NCI-H1694 treated with DMSO at 0.1 percent for 48 hours (cell line): ENCODE measurements at regions not wholly inside any gene's neighbourhood (a gene's known extent, or its start where the extent isn't known, plus 50 kb on each side); places are given as distances from the start of the nearest gene placed in this dataset.

Source experiments
- DNase-seq: peaks from one replicate; lab custom pipeline; 2025; lab: John Stamatoyannopoulos, UW

GRCh38 chr13:106351251-106351650, 184.2 kb downstream of the EFNB2 start:
- DNase-seq, result no peak

- DNase-seq, result no peak
These were observed 185.3 kb downstream of the EFNB2 start for GRCh38 chr13:106350208-106350607.

DNA sequence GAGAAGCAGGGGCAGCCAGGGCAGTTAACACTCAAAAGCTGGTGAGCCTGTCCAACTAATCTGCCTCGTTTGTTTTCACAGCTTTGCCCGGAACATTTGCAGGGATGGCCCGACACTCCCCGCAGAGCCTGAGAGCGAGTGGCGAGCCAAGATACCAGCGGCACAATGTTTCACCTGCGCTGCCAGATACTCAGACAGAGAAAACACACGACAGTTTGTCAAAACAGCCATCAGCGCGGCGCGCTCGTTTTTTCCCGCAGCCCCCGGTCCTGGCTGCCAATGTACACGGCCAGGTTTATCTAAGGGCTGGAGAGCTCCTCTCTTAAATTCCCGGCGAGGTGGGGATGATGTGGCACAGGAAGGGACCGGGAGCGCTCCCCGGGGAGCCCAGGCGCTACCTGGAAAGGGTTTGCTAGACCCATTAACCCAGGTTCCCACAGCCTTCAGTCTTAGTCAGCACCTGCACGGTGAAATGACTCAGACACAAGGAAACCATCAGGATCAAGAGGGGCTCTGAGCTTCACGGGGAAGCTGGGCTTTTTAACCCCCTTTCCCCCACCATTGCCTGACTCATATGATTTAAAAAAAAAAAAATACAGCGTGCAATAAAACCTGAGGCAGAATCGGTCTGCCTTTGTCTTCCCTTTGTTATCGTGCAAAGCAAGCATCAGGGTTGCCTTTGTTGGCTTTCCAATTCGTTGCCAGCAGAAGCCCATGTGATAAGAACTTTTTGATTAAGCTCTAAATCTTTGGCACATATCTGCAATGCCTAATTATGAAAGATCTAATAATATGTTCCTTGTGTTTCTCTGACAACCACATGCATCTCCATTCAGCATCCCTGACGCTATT, 186.2 kb downstream of the EFNB2 start:
- peak; percentile 34 for DNase-seq

GRCh38 chr13:106348075-106348840, 187.2 kb downstream of the EFNB2 start:
- DNase-seq, result no peak

- DNase-seq, result no peak
These were observed 191.1 kb downstream of the EFNB2 start for GRCh38 chr13:106344342-106344741.

DNA sequence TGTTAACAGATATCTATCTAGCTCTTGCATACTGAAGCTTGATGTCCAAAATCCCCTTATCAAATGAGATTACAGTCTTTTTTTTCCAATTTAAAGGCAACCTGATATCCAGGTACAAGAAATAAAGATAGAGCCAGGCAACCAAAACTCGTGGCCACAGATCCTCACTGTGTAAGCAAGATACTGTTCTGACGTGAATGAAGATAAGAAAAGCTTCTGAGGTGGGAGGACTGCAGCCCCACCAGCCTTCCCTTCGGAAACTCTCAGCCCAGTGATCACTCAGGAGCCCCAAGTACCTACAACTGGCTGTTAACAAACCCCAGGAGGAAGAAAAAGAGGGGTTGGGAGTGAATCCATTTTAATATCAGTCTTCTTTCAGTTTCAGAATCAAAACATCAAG, 191.6 kb downstream of the EFNB2 start:
- DNase-seq, result no peak

- DNase-seq, result no peak
These were observed 195.2 kb downstream of the EFNB2 start for GRCh38 chr13:106340249-106340648.

- DNase-seq, result no peak
These were observed 198.2 kb downstream of the EFNB2 start for GRCh38 chr13:106337096-106337850.

DNA sequence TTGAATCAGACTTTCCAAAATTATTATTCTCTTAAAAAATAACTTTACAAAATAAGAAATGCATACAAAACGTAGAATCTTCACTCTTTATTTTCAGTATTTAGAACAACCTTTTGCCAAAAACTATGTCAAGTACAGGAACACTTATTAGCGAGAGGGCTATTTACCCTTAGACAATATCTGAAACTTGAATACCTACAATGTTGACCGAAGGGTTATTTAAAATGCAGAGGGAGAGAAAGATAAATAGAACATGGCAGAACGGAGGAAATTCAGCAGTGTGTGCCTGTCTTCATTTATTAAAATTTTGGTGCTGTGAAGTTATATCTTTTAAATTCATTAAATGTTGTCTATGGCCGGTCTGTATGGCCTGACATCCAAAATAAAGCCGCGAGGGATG, 198.8 kb downstream of the EFNB2 start:
- DNase-seq, result no peak

DNA sequence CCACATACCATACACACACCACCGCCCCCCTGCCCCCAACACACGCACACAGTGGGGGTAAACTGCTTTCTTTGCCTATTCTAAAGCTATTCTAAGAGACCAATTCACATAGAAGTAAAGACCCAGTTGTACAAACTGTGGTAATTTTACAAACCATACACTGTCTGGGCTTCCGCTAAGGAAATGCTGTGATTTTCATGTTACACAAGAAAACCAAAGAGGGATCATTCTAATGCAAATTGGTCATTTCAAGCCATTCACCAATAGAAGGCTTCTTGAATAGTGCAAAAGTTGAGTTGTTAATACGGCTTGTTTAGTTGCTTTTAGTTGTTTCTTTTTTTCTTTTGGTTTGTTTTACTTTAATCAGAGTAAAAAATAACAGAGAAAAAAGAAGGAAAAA, 202.8 kb downstream of the EFNB2 start:
- DNase-seq, result no peak

- no peak for DNase-seq
These were observed 204.3 kb downstream of the EFNB2 start for GRCh38 chr13:106331116-106331515.

GRCh38 chr13:106329941-106330340, 205.5 kb downstream of the EFNB2 start:
- no peak for DNase-seq

DNA sequence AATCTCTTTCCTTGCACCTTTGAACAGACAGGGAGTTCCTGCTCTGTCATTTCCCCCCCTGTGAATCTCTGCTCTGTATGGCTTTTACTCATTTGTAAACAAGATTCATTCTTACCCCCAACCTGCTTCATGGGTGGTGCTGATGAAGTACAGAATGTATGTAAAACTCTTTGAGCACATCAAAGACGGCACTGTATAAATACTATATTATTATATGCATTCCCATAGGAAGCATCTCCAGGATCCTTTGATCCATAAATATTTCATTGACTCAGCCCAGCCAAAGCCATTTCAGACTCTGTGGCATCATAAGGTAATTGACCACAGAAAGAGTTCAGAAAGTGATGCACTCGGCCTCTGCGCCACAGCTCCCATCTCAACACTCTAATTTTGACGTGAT, 208.7 kb downstream of the EFNB2 start:
- no peak for DNase-seq

DNA sequence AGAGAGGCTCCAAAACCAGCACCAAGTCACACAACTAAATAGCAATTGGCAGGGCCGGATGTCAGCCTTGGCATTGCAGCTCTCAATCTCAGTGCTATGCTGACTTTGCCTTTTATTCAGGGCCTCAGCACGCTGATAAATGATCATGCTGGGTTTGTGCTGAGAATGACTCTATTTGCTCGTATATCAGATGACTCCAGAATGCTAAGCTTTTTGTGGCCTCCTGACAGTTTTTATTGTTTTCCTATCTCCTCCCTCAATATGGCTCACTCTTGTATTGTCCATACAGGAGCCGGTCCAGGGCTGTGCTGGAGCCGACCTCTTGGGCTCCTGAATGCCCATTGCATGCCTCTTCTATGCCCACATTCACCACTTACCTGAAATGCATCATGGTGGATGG, 211.0 kb downstream of the EFNB2 start:
- no peak for DNase-seq

DNA sequence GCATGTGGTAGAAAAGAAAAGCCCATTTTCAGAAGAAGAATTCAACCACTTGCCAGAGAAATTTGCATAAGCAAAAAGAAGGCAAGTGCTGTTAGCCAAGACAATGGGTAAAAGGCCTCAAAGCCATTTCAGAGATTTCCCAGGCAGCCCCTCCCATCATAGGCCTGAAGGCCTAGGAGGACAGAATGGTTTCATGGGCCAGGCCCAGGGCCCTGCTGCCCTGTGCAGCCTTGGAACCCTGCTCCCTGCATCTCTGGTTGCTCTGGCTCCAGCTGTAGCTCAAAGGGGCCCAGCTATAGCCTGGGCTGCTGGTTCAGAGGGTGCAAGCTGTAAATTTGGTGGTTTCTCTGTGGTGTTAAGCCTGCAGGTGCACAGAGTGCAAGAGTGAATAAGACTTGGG, 212.8 kb downstream of the EFNB2 start:
- DNase-seq, result no peak

DNA sequence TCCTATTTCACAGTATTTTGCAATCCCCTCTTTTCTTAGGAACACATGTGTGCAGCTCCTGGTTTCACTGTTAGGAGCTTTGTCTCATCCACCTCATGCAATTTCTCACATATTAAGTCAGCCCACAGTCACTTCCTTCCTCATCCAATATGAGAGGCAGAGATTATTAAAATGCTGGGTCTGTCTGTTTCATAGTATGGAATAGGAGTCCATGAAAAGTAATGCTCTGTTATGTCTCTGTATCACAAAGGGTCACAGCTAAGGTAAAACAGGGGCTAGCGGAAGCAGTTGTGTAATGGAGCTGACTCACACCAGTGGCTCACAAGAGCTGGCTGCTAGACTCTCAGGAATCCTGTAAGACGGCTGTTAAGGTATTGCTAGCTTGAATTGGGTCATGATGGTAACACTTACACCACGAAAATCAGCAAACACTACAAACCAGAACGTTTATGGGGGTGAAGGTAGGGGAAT, 216.5 kb downstream of the EFNB2 start:
- no peak for DNase-seq

DNA sequence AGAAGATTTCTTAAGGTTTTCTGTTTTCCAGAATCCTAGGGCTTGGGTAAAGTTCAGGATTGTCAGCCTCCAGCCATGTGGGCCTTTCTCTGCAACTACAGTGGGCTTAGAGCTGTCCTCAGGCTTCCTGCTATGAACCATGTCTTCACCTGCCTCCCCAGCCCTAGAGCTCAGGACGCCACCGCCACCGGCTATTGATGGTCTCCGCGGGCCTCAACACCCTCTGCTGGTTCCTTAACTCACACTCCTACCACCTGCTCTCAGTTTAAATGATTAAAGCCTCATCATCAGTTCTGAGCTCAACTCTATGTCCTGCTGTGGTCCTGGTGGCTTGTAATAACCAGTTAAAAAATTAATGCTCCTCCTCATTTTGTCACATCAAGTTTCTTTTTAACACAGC, 221.0 kb downstream of the EFNB2 start:
- no peak for DNase-seq

DNA sequence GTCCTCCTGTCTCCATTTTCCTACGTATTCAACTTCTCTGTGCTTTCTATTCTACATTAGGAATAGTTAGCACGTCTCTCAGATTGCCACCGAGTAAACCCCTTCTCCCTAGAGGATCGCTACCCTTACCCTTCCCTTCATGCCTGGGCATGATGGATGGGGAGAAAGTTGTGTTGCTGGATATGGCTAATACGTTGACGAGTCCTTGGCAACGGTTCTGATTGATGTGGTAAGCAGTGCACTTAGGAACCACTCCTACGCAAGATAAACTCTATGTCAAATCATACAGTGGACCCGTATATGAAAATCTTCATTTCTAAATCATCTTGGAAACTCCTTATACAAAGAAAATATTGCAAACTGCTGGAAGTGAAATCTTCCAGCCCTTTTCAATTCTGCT, 224.5 kb downstream of the EFNB2 start:
- no peak for DNase-seq

GRCh38 chr13:106310291-106310865, 225.1 kb downstream of the EFNB2 start:
- DNase-seq, result no peak

GRCh38 chr13:106306748-106307277, 228.6 kb downstream of the EFNB2 start:
- no peak for DNase-seq

DNA sequence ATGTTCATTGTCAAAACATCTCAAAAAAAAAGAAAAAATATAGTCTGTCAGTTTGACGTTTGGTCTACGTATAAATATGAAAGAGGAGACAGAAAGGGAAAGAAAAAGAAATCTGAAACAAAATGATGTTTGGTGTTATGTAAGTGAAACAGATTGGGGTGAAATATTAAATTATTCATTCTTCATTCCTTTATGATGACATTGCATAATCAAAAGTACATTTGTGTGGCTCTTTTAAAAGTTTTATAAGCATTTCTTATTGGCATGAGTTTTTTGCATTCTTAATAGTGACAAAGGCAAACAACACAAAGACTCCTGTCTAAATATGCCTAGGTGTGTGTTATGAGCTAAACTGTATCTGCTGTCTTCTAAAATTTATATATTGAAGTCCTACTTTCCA, 232.6 kb downstream of the EFNB2 start:
- no peak for DNase-seq

GRCh38 chr13:106302011-106302410, 233.5 kb downstream of the EFNB2 start:
- DNase-seq, result no peak
